K562 (cell line): ENCODE measurements at regions not wholly inside any gene's neighbourhood (a gene's known extent, or its start where the extent isn't known, plus 50 kb on each side); places are given as distances from the start of the nearest gene placed in this dataset.

Experiments used
- ATF2 ChIP-seq: sonication (generic); formaldehyde crosslinking; IDR thresholded peaks from 2 replicates; pipeline ENCODE4 v1.8.1; 2022; ENCODE audit warnings: missing genetic modification reagents
- ETV1 ChIP-seq: fragments of 450-650 bp; conservative IDR thresholded peaks from 2 replicates; pipeline ENCODE4 v1.6.1; 2016; ENCODE audit warnings: missing genetic modification characterization, control low read depth, low read depth, missing compliant biosample characterization
- KAT7 ChIP-seq: sonication (generic); formaldehyde crosslinking; IDR thresholded peaks from 2 replicates; pipeline ENCODE4 v1.8.0; 2022; ENCODE audit warnings: missing genetic modification reagents, mild to moderate bottlenecking, borderline replicate concordance
- PCBP2 ChIP-seq: fragments of 200-400 bp; formaldehyde crosslinking; IDR thresholded peaks from 2 replicates; pipeline ENCODE4 v1.6.1; 2018; ENCODE audit warnings: low read length, low read depth, mild to moderate bottlenecking, moderate library complexity; ENCODE audit not compliant: poor library complexity, severe bottlenecking
- SFPQ ChIP-seq: fragments of 200-400 bp; formaldehyde crosslinking; IDR thresholded peaks from 2 replicates; pipeline ENCODE4 v1.6.1; 2017; ENCODE audit warnings: mild to moderate bottlenecking, low read depth, low read length, moderate library complexity
- THRAP3 ChIP-seq: fragments of 450-650 bp; IDR thresholded peaks from 2 replicates; pipeline ENCODE4 v1.6.1; 2016; ENCODE audit warnings: mild to moderate bottlenecking, inconsistent platforms, borderline replicate concordance
- XRCC4 ChIP-seq: IDR thresholded peaks from one replicate; pipeline ENCODE4 v1.6.1; 2011; ENCODE audit not compliant: insufficient read depth, insufficient read length; ENCODE audit errors: extremely low read depth
- ZNF384 ChIP-seq: IDR thresholded peaks from 2 replicates; pipeline ENCODE4 v1.6.1; 2012; ENCODE audit warnings: low read depth, low read length, improper control_type of control experiment

GRCh38 chr16:7765079-7765550 is 432.5 kb downstream of the RBFOX1 start (continued):
- TF ChIP-seq ETV1 (tag) (no peak), ZNF384 (no peak), ATF2 (CRISPR knock-in tag) (no peak), THRAP3 (no peak), SFPQ (no peak), PCBP2 (no peak), KAT7 (CRISPR knock-in tag) (no peak), XRCC4 (no peak)
